NCI-H510A treated with DMSO at 0.1 percent for 48 hours (cell line): ENCODE measurements at regions not wholly inside any gene's neighbourhood (a gene's known extent, or its start where the extent isn't known, plus 50 kb on each side); places are given as distances from the start of the nearest gene placed in this dataset.
A peak's percentile ranks its signal among the peaks of the same experiment; 100 is the strongest.

Experiments used
- DNase-seq: peaks from one replicate; lab custom pipeline; 2025; lab: John Stamatoyannopoulos, UW

GRCh38 chr6:90403489-90404381 lies 107.1 kb upstream of the BACH2 start:
- no peak for DNase-seq

GRCh38 chr6:90402831-90403192 lies 106.2 kb upstream of the BACH2 start:
- DNase-seq, result no peak

GRCh38 chr6:90401933-90402830 lies 105.5 kb upstream of the BACH2 start:
- no peak for DNase-seq

DNA sequence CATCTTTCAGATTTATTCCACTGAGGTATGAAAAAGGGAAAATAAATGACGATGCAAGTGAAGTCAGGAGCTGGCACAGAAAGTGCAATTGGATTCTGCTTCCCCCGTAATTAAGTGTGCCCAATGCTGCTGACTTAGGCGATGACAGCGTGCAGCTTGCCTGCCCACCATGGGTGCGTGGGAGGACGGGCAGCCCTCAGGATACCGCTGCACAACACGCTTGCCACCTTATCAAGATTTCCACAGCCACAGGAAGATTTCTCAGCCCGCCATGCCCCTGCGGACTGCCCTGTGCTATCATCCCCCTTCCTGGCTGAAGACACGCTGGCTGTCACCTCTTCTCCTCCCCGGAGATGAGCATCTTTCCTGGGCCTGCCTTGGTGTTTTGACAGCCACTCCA lies 103.3 kb upstream of the BACH2 start:
- DNase-seq, result no peak

GRCh38 chr6:90397929-90398674 lies 101.5 kb upstream of the BACH2 start:
- DNase-seq, result no peak

DNA sequence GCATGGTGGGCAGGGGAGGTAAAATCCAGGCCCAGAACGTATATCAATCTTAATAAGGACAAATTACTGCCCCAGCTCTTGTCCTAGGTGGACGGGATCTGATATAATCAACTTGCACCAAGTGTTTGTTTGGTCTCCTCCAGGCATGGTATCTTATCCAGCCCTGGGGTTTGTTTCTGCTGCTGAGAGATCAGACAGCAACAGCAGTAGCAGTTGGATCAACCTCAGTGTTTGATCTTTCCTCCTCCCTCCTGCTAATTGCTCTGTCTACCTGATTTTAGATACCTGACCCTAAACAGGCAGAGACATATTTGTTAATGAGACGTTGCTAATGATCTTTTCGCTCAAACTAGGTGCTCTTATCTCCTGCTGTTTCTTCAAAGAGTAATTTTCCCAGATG lies 100.4 kb upstream of the BACH2 start:
- no peak for DNase-seq

DNA sequence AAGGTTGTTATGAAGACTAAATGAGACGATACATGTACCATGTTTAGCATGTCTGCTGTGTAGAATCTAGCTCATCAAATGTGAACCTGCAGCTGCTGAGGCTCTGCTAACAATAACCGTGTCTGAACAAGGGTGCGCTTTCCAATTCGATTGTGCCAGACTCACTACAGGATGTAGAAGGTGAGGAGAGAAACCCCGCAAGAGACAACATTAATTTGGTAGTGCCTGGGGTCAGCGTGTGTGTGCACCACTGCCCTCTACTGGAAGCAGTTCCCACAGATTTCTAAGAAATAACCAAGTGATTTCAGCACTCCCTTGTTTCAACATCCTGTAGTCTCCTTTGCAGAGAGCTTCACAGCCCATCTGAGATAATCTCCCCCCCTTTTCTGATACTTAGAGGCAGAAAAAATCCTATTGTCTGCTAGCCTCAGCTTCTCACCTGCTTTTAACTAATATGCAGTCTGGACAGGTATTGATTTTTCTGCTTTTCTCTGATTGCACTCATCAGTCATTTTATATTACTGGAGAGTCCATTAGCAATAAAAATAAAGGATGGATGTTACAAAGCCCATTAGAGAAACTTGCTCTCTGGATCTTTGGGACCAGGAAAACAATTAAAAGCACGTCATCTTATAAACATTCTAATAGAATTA lies 96.7 kb upstream of the BACH2 start:
- DNase-seq, result peak; percentile 50

DNA sequence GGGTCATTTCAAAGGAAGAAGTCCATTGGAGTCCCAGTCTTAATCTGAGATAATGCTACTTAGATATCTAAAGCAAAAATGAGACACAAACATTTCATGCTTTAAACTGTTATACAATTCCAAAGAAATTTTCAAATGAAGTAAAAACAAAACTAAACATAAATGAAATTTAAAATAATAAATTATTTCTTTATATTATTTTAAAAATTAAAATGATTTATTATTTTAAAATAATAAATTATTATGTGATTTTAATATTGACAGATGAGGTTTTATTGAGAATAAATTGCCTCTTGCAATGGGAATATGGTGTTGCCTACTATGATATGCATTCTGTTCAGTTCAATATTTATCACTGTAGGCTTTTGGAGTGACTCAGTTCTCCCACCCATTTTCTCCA lies 93.7 kb upstream of the BACH2 start:
- no peak for DNase-seq

DNA sequence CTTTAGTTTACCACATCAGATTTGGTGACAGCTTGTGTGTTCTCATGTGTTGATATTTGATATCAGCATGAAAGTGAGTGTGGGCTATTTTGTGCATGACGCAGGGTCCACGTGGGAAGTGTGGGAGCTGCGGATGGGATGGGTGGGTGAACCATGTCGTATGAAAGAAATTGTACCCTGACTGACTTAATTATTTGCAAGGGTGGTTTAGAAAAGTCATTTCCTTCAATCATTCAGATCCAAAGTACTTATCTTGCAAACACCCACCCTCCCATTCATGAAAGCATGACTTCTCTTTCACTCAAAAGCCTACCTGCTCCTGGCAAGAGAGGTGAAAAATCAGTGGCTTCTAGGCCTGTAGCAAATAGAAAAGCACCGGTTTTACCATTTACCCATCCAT lies 91.8 kb upstream of the BACH2 start:
- no peak for DNase-seq

- DNase-seq, result no peak
Observed at GRCh38 chr6:90387826-90388225, 91.2 kb upstream of the BACH2 start.

DNA sequence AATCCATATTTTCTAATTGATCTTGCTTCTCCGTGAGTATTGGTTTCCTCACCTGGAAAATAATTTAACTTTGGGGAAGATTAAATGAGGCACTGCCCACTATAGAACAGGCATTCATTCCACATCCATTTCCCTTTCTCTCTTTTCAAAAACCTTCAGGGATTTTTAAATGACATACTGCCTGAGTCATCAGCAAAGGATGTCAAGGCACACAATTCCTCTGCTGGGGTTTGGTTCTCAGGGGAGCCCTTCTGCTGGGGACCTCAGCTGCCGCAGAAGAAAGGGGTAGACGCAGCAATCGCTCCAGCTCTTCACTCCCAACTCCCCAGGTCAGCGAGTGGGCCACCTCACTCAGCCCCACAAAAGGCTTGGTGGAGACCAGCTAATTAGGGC lies 90.7 kb upstream of the BACH2 start:
- DNase-seq, result no peak

DNA sequence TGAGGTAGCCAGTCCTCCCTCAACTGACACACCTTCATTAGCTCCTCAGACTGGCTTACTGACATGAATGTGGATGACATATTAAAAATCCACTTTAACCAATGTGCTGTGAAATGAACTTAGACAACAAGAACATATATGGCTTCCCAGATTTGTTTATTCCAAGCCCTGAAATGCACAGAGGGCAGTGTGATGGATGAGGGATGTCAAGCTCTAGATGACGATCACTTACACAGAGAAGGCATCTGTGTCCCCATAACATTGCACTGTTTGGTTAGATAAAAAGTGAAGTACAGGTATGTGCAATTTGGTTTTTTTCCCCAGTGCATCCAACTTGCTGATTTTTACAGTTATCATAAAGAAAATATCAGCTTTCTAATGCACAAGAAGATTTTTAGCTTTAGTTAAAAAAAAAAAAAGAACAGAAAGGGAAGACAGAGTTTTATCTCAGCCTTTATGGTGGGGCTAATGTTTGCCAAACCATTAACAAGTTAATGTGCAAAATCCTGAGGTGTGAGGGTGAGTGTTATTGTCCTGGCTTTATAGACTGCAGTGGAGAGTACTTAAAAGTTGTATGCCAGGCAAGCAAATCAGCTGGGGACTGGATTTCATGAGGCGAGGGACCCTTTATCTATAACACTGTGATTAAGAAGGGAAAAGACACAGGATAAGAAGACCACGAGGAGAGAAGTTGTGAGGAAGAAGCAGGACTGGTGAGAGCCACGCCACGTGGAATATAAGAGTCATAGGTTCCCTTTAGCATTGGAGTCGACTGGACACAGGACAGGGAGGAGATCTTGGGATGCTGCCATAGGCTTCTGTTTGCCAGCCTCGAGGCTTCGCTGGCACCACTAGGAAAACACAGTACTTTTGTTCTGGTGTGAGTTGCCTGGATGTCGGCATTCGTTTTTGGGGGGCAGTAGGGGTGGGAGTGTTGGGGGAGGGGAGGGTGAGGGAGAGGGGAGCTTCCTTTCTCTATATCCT lies 90.0 kb upstream of the BACH2 start:
- no peak for DNase-seq

DNA sequence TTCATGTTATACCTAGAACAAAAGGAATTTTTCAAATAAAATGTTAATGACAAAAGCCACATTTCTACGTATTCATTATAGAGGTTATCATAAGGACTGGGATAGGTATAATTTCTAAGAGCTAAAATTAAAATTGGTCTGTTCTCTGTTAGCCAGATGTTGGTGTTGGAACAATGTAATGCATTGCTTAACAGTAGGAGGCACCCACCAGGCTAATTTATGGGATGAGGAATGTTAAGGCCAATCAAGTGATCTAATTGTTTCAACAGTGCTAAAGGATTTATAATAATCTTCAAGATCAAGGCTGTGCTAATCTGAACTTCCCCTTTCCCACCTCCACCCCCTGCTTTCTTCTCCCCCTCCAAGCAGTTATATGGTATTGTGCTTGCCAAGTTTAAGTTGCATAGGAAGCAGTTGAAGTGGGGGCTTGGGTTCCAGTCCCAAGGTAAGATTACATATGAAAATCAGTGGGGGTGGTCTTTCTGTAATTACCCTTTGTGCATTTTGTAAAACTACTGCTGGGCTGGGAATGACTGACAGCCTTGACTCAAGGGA lies 89.2 kb upstream of the BACH2 start:
- no peak for DNase-seq

- no peak for DNase-seq
Observed at GRCh38 chr6:90384720-90385119, 88.1 kb upstream of the BACH2 start.

DNA sequence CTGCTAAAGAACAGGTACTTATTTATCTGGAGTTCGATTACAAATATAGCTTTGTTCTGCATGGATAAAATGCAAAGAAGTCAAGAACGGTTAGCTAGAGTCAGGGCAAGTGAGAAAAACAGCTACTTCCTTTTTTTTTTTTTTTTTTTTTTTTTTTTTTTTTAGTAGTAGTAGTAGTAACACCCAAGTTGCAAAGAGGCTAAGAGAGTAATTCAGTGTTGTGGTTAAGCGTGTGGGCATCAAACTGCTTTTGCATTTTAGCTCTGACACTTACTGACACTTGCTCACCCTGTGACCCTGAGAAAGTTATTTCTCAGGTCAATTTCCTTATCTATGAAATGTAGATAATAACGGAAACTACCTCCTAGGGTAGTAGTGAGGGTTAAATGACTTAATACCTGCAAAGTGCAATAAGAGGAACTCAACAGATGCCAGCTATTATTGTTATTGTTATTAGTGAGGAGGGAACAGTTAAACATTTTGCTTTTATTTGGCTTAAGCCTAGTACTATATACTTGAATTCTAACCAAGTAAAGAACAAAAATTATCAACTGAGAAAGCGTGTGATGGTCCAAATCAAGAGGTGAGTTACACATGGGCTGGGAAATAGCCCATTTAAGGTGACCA lies 86.7 kb upstream of the BACH2 start:
- DNase-seq, result no peak

GRCh38 chr6:90382760-90383159 lies 86.1 kb upstream of the BACH2 start:
- DNase-seq, result no peak

GRCh38 chr6:90375681-90376439 lies 79.2 kb upstream of the BACH2 start:
- no peak for DNase-seq

DNA sequence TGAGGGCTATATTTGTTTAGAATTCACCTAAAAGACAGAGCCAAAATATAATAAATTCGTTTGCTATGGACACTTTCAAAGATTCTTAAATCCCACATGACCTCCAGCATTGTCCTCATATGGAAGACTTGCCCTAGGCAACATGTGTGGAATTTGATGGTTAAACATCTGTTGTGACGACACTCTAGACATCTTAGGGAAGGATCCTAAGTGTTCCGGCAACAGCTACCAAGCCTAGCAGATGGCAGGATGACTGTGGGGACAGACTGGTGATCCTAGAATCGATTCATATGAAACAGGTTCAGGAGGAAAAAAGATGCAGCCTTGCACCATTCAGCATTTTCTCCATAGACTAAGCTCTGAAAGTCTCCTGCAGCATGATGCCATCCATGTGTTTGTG lies 77.6 kb upstream of the BACH2 start:
- no peak for DNase-seq

DNA sequence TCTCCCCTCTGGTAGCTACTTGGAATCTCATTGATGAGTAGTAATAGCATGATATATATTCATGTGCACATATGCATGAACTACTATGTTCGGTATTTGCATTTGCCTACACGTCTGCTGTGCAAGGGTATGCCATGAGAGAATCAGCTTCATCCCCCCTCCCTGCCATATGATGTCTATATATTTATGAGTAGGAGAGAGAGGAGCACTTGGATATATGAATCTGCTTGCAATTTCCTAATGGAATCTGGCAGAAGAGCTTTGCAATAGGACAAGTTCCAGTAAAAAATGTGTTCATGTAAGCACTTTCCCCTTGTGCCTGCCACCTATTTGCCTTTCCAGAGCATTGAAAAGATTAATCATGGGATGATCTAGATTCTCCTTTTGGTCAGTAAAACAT lies 76.2 kb upstream of the BACH2 start:
- DNase-seq, result no peak
